DOHH2 (cell line): ENCODE measurements at regions not wholly inside any gene's neighbourhood (a gene's known extent, or its start where the extent isn't known, plus 50 kb on each side); places are given as distances from the start of the nearest gene placed in this dataset.

ENCODE experiments used
- H3F3A ChIP-seq: fragments of 200-600 bp; sonication (generic), shearing (Covaris generic); 2 replicates; pipeline ENCODE4 v1.6.0; 2016; ENCODE audit warnings: antibody characterized with exemption, mild to moderate bottlenecking; ENCODE audit not compliant: control insufficient read depth, insufficient read depth
- H3K27ac ChIP-seq: fragments of 200-600 bp; sonication (generic); 2 replicates; pipeline ENCODE4 v1.5.1; 2014; ENCODE audit warnings: low read depth, mild to moderate bottlenecking, low read length, moderate library complexity
- H3K27me3 ChIP-seq: fragments of 200-600 bp; sonication (generic); 2 replicates; pipeline ENCODE4 v1.6.1; 2014; ENCODE audit warnings: mild to moderate bottlenecking, low read length, mixed read lengths; ENCODE audit not compliant: control insufficient read depth
- H3K36me3 ChIP-seq: fragments of 200-600 bp; sonication (generic); 2 replicates; pipeline ENCODE4 v1.6.1; 2014; ENCODE audit warnings: mild to moderate bottlenecking, low read length, moderate library complexity, mixed read lengths; ENCODE audit not compliant: control insufficient read depth
- H3K4me1 ChIP-seq: fragments of 200-600 bp; sonication (generic); 2 replicates; pipeline ENCODE4 v1.6.1; 2014; ENCODE audit warnings: mild to moderate bottlenecking, low read length, mixed read lengths; ENCODE audit not compliant: control insufficient read depth
- H3K4me2 ChIP-seq: fragments of 200-600 bp; sonication (generic); 2 replicates; pipeline ENCODE4 v1.6.0; 2014; ENCODE audit warnings: mild to moderate bottlenecking, low read length, moderate library complexity
- H3K4me3 ChIP-seq: fragments of 200-600 bp; sonication (generic); 2 replicates; pipeline ENCODE4 v1.5.1; 2014; ENCODE audit warnings: mild to moderate bottlenecking, low read length, mixed read lengths
- H3K79me2 ChIP-seq: fragments of 200-600 bp; sonication (generic); 2 replicates; pipeline ENCODE4 v1.6.1; 2014; ENCODE audit warnings: mild to moderate bottlenecking, low read length, mixed read lengths; ENCODE audit not compliant: control insufficient read depth
- H3K9me2 ChIP-seq: fragments of 200-600 bp; sonication (generic); replicated peaks from 2 replicates; pipeline ENCODE4 v1.6.1; 2014; ENCODE audit warnings: mild to moderate bottlenecking, low read length, mixed read lengths; ENCODE audit not compliant: control insufficient read depth
- H3K9me3 ChIP-seq: fragments of 200-600 bp; sonication (generic); 2 replicates; pipeline ENCODE4 v1.6.1; 2014; ENCODE audit warnings: antibody characterized with exemption, low read length, mixed read lengths; ENCODE audit not compliant: control insufficient read depth, insufficient read depth
- H4K20me1 ChIP-seq: fragments of 200-600 bp; sonication (generic); 2 replicates; pipeline ENCODE4 v1.6.0; 2014; ENCODE audit warnings: low read depth, mild to moderate bottlenecking, antibody characterized with exemption, low read length, moderate library complexity; ENCODE audit not compliant: control insufficient read depth, insufficient read depth
- CTCF ChIP-seq: fragments of 200-600 bp; sonication (generic); IDR thresholded peaks from one replicate; pipeline ENCODE4 v1.5.1; 2014; ENCODE audit warnings: antibody characterized with exemption, mild to moderate bottlenecking, low read depth, low read length; ENCODE audit not compliant: poor library complexity, severe bottlenecking
- EZH2phosphoT487 ChIP-seq: fragments of 200-600 bp; sonication (generic); IDR thresholded peaks from 2 replicates; pipeline ENCODE4 v1.6.1; 2017; ENCODE audit warnings: borderline replicate concordance, mild to moderate bottlenecking, antibody characterized with exemption, low read length, moderate library complexity, mixed read lengths

GRCh38 chr14:55912344-55912743, 205.9 kb upstream of the PELI2 start:
- H3K4me3 ChIP-seq = no peak overlapping the region
- H3K9me2 ChIP-seq = no peaks in the 10 kb centered on the region
- no peaks in the 10 kb centered on the region for H3K79me2 ChIP-seq
- H3K36me3 ChIP-seq = no peaks in the 10 kb centered on the region
- no peak for TF ChIP-seq CTCF
- TF ChIP-seq EZH2phosphoT487 = no peak
- no peaks in the 10 kb centered on the region for H3F3A ChIP-seq
- H3K27me3 ChIP-seq = no peaks in the 10 kb centered on the region
- no peaks in the 10 kb centered on the region for H3K4me1 ChIP-seq
- H3K9me3 ChIP-seq = no peaks in the 10 kb centered on the region
- no peak overlapping the region for H3K4me2 ChIP-seq
- H4K20me1 ChIP-seq = no peaks in the 10 kb centered on the region
- H3K27ac ChIP-seq = no peak overlapping the region

GRCh38 chr14:55913324-55914025, 204.7 kb upstream of the PELI2 start:
- no peaks in the 10 kb centered on the region for H4K20me1 ChIP-seq
- no peaks in the 10 kb centered on the region for H3K9me2 ChIP-seq
- no peak overlapping the region for H3K27ac ChIP-seq
- H3K4me2 ChIP-seq = no peak overlapping the region
- no peak for TF ChIP-seq EZH2phosphoT487
- no peak for TF ChIP-seq CTCF
- H3F3A ChIP-seq = no peaks in the 10 kb centered on the region
- no peaks in the 10 kb centered on the region for H3K27me3 ChIP-seq
- no peaks in the 10 kb centered on the region for H3K36me3 ChIP-seq
- no peak overlapping the region for H3K4me3 ChIP-seq
- no peaks in the 10 kb centered on the region for H3K4me1 ChIP-seq
- no peaks in the 10 kb centered on the region for H3K9me3 ChIP-seq
- H3K79me2 ChIP-seq = no peaks in the 10 kb centered on the region

- no peaks in the 10 kb centered on the region for H3K36me3 ChIP-seq
- H3K4me1 ChIP-seq = no peaks in the 10 kb centered on the region
- no peak overlapping the region for H3K27ac ChIP-seq
- H3F3A ChIP-seq = no peaks in the 10 kb centered on the region
- no peaks in the 10 kb centered on the region for H3K27me3 ChIP-seq
- no peaks in the 10 kb centered on the region for H3K9me3 ChIP-seq
- no peak overlapping the region for H3K4me3 ChIP-seq
- H4K20me1 ChIP-seq = no peaks in the 10 kb centered on the region
- no peaks in the 10 kb centered on the region for H3K79me2 ChIP-seq
- H3K4me2 ChIP-seq = no peak overlapping the region
- H3K9me2 ChIP-seq = no peaks in the 10 kb centered on the region
- TF ChIP-seq EZH2phosphoT487 (no peak), CTCF (no peak)
Measured at GRCh38 chr14:55914771-55915170, 203.4 kb upstream of the PELI2 start.
